ENCODE measurements at regions not wholly inside any gene's neighbourhood (a gene's known extent, or its start where the extent isn't known, plus 50 kb on each side); places are given as distances from the start of the nearest gene placed in this dataset.

DNA sequence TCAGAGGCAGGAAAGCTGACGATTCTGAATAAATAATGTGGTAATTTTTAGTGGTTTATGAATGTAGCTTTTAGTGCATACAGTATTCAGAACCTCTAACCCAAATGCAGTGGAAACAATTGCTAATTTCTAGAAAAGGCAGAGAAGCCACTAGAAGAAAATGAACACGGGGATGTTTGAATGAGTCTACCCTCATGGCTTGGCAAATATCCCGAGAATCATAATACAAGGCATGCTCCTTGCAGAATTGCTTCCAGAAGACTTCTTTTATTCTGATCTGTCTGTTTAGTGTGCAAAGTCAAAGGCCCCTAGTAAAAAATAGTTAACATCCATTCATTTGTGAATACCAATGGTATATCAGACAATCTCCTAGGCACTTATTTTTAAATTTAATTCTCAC lies 246.8 kb downstream of the LMO4 start:
- TF ChIP-seq POLR2A (IDR thresholded peaks at IDR 0.05; ENCODE audit: low read depth, low read length): no peak
- FAIRE-seq: no peak
- no peak for DNase-seq (ENCODE audit: insufficient read length, low spot score)

DNA sequence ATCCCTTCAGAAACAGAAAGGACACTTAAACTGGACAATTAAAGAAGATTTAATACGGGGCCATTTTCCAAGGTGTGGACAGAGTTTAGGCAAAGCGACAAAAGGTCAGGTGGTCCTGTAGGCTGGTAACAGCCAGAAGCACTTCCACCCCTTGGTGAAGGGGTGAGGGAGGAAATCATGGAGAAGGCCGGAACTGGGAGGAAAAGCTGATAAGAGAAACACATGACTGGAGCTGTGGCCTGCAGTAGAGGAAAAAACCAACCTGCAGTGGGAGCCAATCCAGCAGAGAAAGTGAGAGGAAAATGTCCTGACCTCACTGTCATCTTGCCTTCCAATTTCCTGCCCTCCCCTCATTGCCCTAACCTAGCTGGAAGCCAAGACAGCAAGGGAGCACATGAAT lies 249.8 kb downstream of the LMO4 start:
- DNase-seq (ENCODE audit: insufficient read length, low spot score): no peak
- no peak for TF ChIP-seq POLR2A (IDR thresholded peaks at IDR 0.05; ENCODE audit: low read depth, low read length)
- FAIRE-seq: no peak

DNA sequence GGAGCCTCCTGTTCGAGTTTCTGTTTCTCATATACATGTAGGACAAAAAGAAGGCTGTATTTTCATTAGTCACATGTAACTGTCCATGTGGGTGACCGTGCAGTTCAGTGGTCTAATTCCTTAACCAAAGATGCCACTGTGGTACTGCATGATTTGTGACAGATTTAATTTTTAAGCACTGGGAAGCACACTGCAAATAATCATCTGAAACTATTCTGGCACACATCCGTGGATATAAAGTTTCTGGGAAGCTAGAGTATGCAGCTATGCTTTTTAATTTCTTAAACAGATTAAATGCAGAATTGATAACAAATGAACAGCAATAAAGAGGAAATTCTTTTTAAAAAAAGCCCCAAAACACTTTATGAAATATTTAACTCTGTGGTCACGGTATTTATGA lies 254.8 kb downstream of the LMO4 start:
- no peak for DNase-seq (ENCODE audit: insufficient read length, low spot score)
- no peak for FAIRE-seq
- no peak for TF ChIP-seq POLR2A (IDR thresholded peaks at IDR 0.05; ENCODE audit: low read depth, low read length)

DNA sequence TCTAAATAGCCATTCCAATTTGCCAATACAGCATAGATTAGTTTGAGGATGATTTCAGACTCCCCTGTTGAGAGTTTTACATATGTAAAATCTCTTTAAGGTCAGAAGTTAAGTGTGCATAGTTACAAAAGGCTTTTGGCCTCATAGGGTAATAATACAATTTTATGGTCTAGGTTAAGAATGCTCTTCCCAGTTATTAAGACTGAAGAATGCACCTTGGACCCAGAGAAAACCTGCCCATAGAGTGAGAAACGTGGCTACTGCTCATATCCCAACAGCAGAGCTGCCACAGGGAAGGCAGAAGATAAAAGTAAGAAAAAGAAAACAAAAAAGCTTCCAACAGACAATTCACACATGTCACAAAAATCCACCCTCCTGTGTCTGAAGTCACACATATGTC lies 255.9 kb downstream of the LMO4 start:
- TF ChIP-seq POLR2A (IDR thresholded peaks at IDR 0.05; ENCODE audit: low read depth, low read length): no peak
- no peak for DNase-seq (ENCODE audit: insufficient read length, low spot score)
- FAIRE-seq: no peak

DNA sequence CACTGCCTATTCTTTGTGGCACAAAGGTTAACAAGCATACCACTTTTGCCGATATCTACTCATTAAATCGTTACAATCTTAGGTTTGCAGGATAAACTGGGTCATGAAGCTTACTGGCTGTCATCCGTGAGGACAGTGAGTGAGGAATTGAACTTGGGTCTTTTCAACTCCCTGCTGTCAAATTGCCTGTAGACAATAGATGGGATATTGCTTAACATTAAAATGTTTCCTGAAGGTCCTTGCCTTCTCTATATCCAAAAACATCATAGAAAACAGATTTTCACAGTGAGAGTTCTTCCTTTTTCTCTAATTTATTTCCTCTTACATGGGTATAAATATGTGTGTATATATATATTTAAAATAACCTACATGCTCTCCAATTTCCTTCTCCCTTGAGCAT lies 257.8 kb downstream of the LMO4 start:
- no peak for DNase-seq (ENCODE audit: insufficient read length, low spot score)
- no peak for FAIRE-seq
- no peak for TF ChIP-seq POLR2A (IDR thresholded peaks at IDR 0.05; ENCODE audit: low read depth, low read length)

DNA sequence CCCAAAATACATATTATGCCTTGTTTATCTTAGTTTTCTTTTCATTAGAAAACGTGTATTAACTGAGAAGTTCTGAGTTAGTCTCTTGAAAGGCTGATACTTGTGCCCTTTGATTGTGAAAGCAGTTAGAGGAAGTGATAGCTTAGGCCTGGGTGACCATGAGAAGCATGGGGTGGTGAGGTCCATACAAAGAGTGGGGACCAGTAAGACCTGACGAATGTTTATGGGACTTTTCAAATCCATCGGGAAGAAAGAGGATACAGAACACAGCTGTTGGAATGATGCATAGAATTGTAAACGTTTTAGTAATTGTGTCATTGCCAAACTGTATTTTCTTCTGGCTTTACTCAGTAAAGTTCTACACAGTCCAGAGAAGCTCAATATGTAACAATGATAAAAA lies 259.8 kb downstream of the LMO4 start:
- no peak for TF ChIP-seq POLR2A (IDR thresholded peaks at IDR 0.05; ENCODE audit: low read depth, low read length)
- DNase-seq (ENCODE audit: insufficient read length, low spot score): no peak
- no peak for FAIRE-seq

DNA sequence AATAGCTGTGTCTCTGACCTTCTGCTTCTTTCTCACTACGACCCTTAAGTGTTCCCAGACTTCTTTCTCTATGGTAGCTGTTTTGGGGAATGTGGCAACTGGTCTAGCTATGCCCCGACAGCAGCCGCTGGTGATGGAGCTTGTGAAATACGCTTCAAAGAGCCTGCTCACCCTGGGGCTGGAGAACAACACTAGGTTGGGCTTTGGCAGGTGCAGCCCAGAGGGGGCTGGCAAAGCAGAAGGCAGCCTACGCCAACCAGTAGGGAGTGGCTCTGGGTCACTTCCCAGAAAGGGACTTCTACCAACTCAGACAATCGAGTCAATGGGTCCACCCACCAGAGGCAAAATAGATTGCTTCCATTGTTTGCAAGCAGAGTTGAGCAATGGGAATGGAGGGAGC lies 262.8 kb downstream of the LMO4 start:
- no peak for DNase-seq (ENCODE audit: insufficient read length, low spot score)
- no peak for FAIRE-seq
- no peak for TF ChIP-seq POLR2A (IDR thresholded peaks at IDR 0.05; ENCODE audit: low read depth, low read length)

DNA sequence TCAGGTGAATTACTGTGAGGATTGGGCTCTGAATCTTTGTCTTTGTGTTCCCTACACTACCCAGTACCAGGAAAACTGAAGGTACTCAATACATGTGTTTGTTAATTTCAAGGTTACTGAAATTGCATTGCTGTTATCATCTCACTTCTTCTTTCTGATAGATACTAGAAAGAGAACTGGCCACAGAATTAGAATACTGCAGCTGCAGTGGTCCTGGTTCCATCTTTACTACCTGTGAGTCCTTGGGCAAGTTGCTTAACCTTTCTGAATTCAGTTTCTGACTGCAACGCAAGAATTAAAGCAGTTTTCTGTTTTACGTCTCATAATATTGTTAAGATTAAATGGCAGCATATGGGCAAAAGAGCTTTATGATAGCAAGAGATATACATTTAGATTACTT lies 263.5 kb downstream of the LMO4 start:
- no peak for FAIRE-seq
- DNase-seq (ENCODE audit: insufficient read length, low spot score): no peak
- TF ChIP-seq POLR2A (IDR thresholded peaks at IDR 0.05; ENCODE audit: low read depth, low read length): no peak

DNA sequence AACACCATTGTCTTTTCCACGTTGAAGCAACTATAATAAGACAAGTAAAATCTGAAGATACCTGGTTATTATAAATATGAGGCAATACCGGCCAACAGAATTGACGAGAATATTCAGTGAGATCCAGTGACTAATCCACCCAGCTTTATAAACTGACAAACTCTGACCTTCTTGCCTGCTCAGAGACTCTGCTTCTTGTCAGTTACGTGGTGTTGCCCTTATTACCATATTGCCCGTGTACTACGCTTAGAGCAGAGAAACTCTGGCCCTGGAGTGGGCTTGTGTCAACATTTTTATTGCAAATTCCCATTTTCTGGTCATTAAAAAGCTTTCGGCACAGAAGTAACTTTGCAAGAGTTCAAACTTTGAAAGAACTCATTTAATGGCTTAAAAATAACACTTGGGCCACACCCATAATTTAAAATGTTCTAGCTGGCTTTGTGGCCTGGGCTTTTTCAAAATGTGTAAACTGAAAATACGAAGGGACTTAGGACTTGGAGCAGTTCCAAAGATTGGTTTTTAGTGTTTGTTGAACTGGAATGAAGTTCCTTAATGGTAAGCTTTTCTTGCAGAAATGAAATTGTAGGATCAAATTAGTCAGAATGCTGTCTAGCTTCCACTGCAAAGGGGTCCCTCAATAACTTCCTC lies 266.2 kb downstream of the LMO4 start:
- no peak for DNase-seq (ENCODE audit: insufficient read length, low spot score)
- FAIRE-seq: no peak

DNA sequence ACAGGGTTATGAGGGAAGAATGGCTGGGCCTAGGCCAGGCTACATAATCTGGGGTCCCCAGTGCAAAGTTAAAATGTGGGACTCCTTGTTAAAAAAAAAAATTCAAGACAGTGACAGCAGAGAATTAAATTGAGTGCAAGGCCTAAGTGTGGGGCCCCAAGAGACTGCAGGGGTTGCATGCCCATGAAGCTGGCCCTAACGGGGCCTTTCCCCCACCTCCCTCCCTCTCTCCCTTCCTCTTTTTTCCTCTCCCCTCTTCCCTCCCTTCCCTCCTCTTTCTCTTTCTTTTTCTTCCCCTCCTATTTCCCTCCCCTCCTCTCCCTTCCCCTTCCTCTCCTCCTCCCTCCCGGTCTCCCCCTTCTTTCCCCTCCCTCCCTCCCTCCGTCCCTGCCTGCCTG lies 266.7 kb downstream of the LMO4 start:
- no peak for DNase-seq (ENCODE audit: insufficient read length, low spot score)
- no peak for TF ChIP-seq POLR2A (IDR thresholded peaks at IDR 0.05; ENCODE audit: low read depth, low read length)
- FAIRE-seq: no peak

More for the DNA sequence above, 266.2 kb downstream of the LMO4 start:
- TF ChIP-seq POLR2A (IDR thresholded peaks at IDR 0.05; ENCODE audit: low read depth, low read length): no peak

DNA sequence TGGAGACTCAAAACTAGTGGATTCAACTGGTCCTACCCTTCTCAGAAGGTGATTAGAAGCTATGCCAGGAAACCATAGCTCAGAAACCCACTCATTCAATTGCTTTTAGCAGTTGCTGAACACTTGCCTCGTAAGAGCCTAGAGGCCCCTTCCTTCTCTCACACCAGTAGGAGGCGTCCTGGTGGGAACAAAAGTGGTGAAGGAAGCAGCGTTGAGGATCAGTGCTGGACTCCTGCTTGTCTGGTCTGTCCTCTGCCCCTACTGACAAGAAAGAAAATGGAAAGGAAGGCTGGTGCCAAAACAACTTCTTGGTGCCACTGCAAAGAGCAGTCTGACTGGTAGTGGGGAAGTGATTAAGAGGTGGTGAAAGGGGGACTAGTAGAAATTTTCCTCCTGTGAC lies 269.7 kb downstream of the LMO4 start:
- FAIRE-seq (no peak), DNase-seq (ENCODE audit: insufficient read length, low spot score) (no peak)
- no peak for TF ChIP-seq POLR2A (IDR thresholded peaks at IDR 0.05; ENCODE audit: low read depth, low read length)

DNA sequence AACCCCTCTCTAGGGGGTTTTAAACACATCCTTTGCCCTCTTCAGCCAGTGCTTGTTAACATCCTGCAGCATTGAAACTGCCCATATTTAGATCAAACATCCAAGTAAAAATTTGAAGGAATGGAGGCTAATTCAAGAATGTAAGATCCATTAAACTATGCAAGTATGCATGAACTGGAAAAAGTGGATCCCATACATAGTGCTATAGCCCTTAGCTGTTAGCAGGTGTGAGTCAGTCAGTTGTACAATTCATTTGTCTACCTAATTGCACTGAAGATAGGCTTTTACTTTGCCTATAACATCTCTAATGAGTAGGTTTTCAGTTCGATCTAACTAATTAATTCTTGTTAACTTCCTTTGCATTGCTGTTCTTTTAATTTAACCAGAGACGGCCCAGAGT lies 270.9 kb downstream of the LMO4 start:
- DNase-seq (ENCODE audit: insufficient read length, low spot score): no peak
- FAIRE-seq: no peak
- TF ChIP-seq POLR2A (IDR thresholded peaks at IDR 0.05; ENCODE audit: low read depth, low read length): no peak

DNA sequence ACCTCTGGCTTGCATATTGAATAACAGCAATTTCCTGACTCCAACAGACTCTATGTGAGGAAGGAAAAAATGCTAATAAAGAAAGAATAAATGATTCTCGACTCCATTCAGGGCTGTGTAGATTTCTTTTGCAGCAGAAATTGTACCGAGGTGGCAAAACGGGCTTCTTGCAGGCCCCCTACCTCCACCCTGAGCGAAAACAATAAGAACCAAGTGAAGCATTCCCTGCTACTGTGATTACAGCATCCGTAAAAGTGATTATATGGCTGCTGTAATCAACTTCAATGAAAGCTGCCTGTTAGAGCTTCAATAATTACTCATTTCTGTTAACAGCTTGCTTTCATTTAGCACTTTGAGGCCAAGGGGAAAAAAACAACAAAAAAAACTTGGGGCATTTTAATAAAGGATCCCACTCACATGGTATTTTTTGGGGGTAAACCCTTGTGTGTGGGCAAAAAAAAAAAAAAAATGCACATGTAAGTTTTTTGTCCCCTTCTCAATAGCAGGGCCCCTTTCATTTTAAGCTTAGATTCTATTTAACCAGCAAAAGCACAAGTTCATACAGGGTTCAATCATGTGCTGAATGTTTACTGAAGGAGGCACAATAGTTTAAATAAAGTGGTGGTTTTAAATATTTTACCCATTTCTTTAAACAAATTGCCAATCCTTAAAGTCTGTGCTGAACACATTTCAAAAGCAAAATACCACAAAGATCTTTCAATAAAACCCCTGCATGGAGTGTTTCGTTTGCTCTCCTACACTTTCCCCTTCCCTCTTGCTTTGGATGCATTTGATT lies 271.6 kb downstream of the LMO4 start:
- no peak for FAIRE-seq
- DNase-seq (ENCODE audit: insufficient read length, low spot score): no peak
- TF ChIP-seq POLR2A (IDR thresholded peaks at IDR 0.05; ENCODE audit: low read depth, low read length): no peak

DNA sequence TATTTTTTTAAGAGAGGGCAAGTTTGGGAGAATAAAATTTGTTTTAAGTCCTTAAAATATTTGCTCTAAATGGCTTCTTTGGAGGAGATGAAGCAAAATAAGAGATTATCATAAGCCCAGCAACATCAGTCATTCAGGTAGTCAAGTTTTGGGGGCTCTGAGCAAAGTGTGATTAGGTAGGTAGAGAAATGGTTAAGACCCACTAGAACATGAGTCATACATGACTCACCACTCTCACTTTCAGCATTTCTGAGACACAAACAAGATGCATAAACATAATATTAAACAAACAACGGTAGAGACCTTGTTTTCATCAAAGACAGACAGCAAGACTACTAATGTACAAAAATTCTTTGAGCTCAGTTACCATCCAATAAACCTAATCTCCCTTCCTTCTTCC lies 272.2 kb downstream of the LMO4 start:
- FAIRE-seq (no peak), DNase-seq (ENCODE audit: insufficient read length, low spot score) (no peak)
- TF ChIP-seq POLR2A (IDR thresholded peaks at IDR 0.05; ENCODE audit: low read depth, low read length): no peak

DNA sequence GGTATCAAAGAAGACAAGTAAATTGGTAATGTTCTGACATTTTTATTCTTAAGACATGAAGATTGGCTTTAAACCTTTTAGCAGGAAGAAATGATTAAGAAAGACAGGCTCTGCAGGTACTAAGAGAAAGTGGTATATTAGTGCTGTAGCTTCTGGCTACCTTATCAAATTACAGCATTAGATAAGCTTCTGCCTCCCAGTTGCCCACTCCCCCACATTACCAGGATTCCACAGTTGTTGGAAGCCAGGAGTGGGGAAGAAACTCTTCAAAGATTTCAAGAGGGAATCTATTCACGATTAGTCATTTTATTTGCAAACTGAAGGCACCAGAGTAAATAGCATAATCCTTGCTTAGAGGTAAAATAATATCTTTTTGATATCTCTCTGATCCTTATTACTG lies 274.9 kb downstream of the LMO4 start:
- no peak for DNase-seq (ENCODE audit: insufficient read length, low spot score)
- no peak for FAIRE-seq
- TF ChIP-seq POLR2A (IDR thresholded peaks at IDR 0.05; ENCODE audit: low read depth, low read length): no peak
